Stimulated activated effector memory CD8-positive, alpha-beta T cell treated with anti-CD3 and anti-CD28 coated beads, Interleukin-12 subunit alpha, Interleukin-12 subunit beta, amount 100 ng/mL, for 72 hours (primary cell): ENCODE measurements at regions not wholly inside any gene's neighbourhood (a gene's known extent, or its start where the extent isn't known, plus 50 kb on each side); places are given as distances from the start of the nearest gene placed in this dataset.
"Not testable (repeated sequence)": the region's sequence is repeated elsewhere in the genome, so short reads cannot be mapped to it uniquely, and the experiment has no call there.

Experiments used
- ATAC-seq: fragments of 150-1000 bp; cut with Tn5 transposase; 2 replicates; pipeline ENCODE4 v1.10.0; 2021
- DNase-seq, 2 donors: peaks; one replicate each; pipeline ENCODE4 v3.0.0; 2021 to 2022; ENCODE audit warnings: low spot score in 2 of 2
- H3K27ac Mint-ChIP-seq: one replicate; pipeline ENCODE4 v1.8.0; 2022; ENCODE audit warnings: mild to moderate bottlenecking, mixed read lengths
- H3K36me3 Mint-ChIP-seq: one replicate; pipeline ENCODE4 v1.8.0; 2022; ENCODE audit warnings: mild to moderate bottlenecking, mixed read lengths
- H3K4me1 Mint-ChIP-seq: one replicate; pipeline ENCODE4 v1.8.0; 2022; ENCODE audit warnings: mixed read lengths
- H3K4me3 Mint-ChIP-seq: one replicate; pipeline ENCODE4 v1.8.0; 2022; ENCODE audit warnings: mild to moderate bottlenecking, mixed read lengths
- H3K9me3 Mint-ChIP-seq: one replicate; pipeline ENCODE4 v1.8.0; 2022; ENCODE audit warnings: mixed read lengths

GRCh38 chr20:52313341-52313963 is 121.9 kb upstream of the ZFP64 start:
- Mint-ChIP-seq H3K27ac (no peak overlapping the region), H3K9me3 (no peaks in the 10 kb centered on the region), H3K36me3 (no peaks in the 10 kb centered on the region), H3K4me3 (no peak overlapping the region), H3K4me1 (peaks cover 5% of the 10 kb centered on the region)
- DNase-seq, result no peak
- no peak for ATAC-seq

GRCh38 chr20:52312132-52312729 is 120.7 kb upstream of the ZFP64 start:
- Mint-ChIP-seq H3K9me3 (no peaks in the 10 kb centered on the region), H3K36me3 (no peaks in the 10 kb centered on the region), H3K27ac (no peak overlapping the region), H3K4me1 (peaks cover 11% of the 10 kb centered on the region), H3K4me3 (no peak overlapping the region)
- ATAC-seq (peak; percentile 54), DNase-seq (peak; percentile 28 to 59)

- no peak for ATAC-seq
- H3K27ac Mint-ChIP-seq, result no peak overlapping the region
Measured at GRCh38 chr20:52311209-52311794, 119.7 kb upstream of the ZFP64 start.

GRCh38 chr20:52309181-52309580 is 117.6 kb upstream of the ZFP64 start:
- no peak for ATAC-seq
- no peaks in the 10 kb centered on the region for H3K9me3 Mint-ChIP-seq
- no peak overlapping the region for H3K4me3 Mint-ChIP-seq
- no peak for DNase-seq
- H3K36me3 Mint-ChIP-seq, result no peaks in the 10 kb centered on the region
- H3K27ac Mint-ChIP-seq, result no peak overlapping the region
- peaks cover 17% of the 10 kb centered on the region for H3K4me1 Mint-ChIP-seq

More at GRCh38 chr20:52311209-52311794, 119.7 kb upstream of the ZFP64 start:
- Mint-ChIP-seq H3K4me3 (no peak overlapping the region), H3K36me3 (no peaks in the 10 kb centered on the region), H3K4me1 (peaks cover 13% of the 10 kb centered on the region), H3K9me3 (no peaks in the 10 kb centered on the region)
- DNase-seq, result no peak

- Mint-ChIP-seq H3K9me3 (no peaks in the 10 kb centered on the region), H3K4me3 (no peak overlapping the region), H3K36me3 (no peaks in the 10 kb centered on the region), H3K27ac (no peak overlapping the region), H3K4me1 (peaks cover 17% of the 10 kb centered on the region)
- no peak for ATAC-seq
- no peak for DNase-seq
Measured at GRCh38 chr20:52306477-52306876, 114.9 kb upstream of the ZFP64 start.

GRCh38 chr20:52305858-52306257 is 114.3 kb upstream of the ZFP64 start:
- no peak overlapping the region for H3K27ac Mint-ChIP-seq
- peak; percentile 75 for ATAC-seq
- DNase-seq, result no peak
- H3K9me3 Mint-ChIP-seq, result no peaks in the 10 kb centered on the region
- H3K4me3 Mint-ChIP-seq, result no peak overlapping the region
- H3K4me1 Mint-ChIP-seq, result peaks cover 17% of the 10 kb centered on the region
- H3K36me3 Mint-ChIP-seq, result no peaks in the 10 kb centered on the region

GRCh38 chr20:52305024-52305645 is 113.6 kb upstream of the ZFP64 start:
- DNase-seq (no peak), ATAC-seq (no peak)
- peaks cover 17% of the 10 kb centered on the region for H3K4me1 Mint-ChIP-seq
- H3K9me3 Mint-ChIP-seq, result no peaks in the 10 kb centered on the region
- H3K27ac Mint-ChIP-seq, result no peak overlapping the region
- H3K36me3 Mint-ChIP-seq, result no peaks in the 10 kb centered on the region
- no peak overlapping the region for H3K4me3 Mint-ChIP-seq

- Mint-ChIP-seq H3K9me3 (no peaks in the 10 kb centered on the region), H3K27ac (no peak overlapping the region), H3K4me1 (peaks cover 17% of the 10 kb centered on the region), H3K36me3 (no peaks in the 10 kb centered on the region), H3K4me3 (no peak overlapping the region)
- ATAC-seq, result no peak
- no peak for DNase-seq
Measured at GRCh38 chr20:52303281-52303950, 111.8 kb upstream of the ZFP64 start.

- no peaks in the 10 kb centered on the region for H3K9me3 Mint-ChIP-seq
- DNase-seq (no peak), ATAC-seq (peak; percentile 36)
- no peak overlapping the region for H3K4me3 Mint-ChIP-seq
- no peaks in the 10 kb centered on the region for H3K36me3 Mint-ChIP-seq
- H3K4me1 Mint-ChIP-seq, result peaks cover 17% of the 10 kb centered on the region
- no peak overlapping the region for H3K27ac Mint-ChIP-seq
Measured at GRCh38 chr20:52302736-52303135, 111.2 kb upstream of the ZFP64 start.

- not testable (repeated sequence) for H3K27ac Mint-ChIP-seq, H3K4me1 Mint-ChIP-seq, DNase-seq, H3K9me3 Mint-ChIP-seq, ATAC-seq, H3K4me3 Mint-ChIP-seq, H3K36me3 Mint-ChIP-seq
Measured at GRCh38 chr20:52302051-52302450, 110.5 kb upstream of the ZFP64 start.

- DNase-seq (no peak), ATAC-seq (no peak)
- H3K4me3 Mint-ChIP-seq, result no peak overlapping the region
- H3K4me1 Mint-ChIP-seq, result no peaks in the 10 kb centered on the region
- H3K27ac Mint-ChIP-seq, result no peak overlapping the region
- H3K9me3 Mint-ChIP-seq, result no peaks in the 10 kb centered on the region
- H3K36me3 Mint-ChIP-seq, result no peaks in the 10 kb centered on the region
Measured at GRCh38 chr20:52295556-52295955, 104.0 kb upstream of the ZFP64 start.

- Mint-ChIP-seq H3K36me3 (no peaks in the 10 kb centered on the region), H3K27ac (no peak overlapping the region), H3K4me1 (no peaks in the 10 kb centered on the region), H3K9me3 (no peaks in the 10 kb centered on the region), H3K4me3 (no peak overlapping the region)
- ATAC-seq (no peak), DNase-seq (no peak)
Measured at GRCh38 chr20:52294106-52294628, 102.6 kb upstream of the ZFP64 start.

GRCh38 chr20:52291109-52291508 is 99.5 kb upstream of the ZFP64 start:
- Mint-ChIP-seq H3K9me3 (no peaks in the 10 kb centered on the region), H3K4me1 (no peaks in the 10 kb centered on the region), H3K36me3 (no peaks in the 10 kb centered on the region), H3K27ac (no peak overlapping the region), H3K4me3 (no peak overlapping the region)
- no peak for DNase-seq
- ATAC-seq, result no peak

GRCh38 chr20:52290569-52290968 is 99.0 kb upstream of the ZFP64 start:
- no peaks in the 10 kb centered on the region for H3K9me3 Mint-ChIP-seq
- no peaks in the 10 kb centered on the region for H3K4me1 Mint-ChIP-seq
- H3K36me3 Mint-ChIP-seq, result no peaks in the 10 kb centered on the region
- DNase-seq, result no peak
- no peak for ATAC-seq
- no peak overlapping the region for H3K4me3 Mint-ChIP-seq
- H3K27ac Mint-ChIP-seq, result no peak overlapping the region

- Mint-ChIP-seq H3K9me3 (no peaks in the 10 kb centered on the region), H3K36me3 (no peaks in the 10 kb centered on the region), H3K4me1 (no peaks in the 10 kb centered on the region), H3K4me3 (no peak overlapping the region), H3K27ac (no peak overlapping the region)
- DNase-seq (no peak), ATAC-seq (no peak)
Measured at GRCh38 chr20:52289956-52290565, 98.5 kb upstream of the ZFP64 start.
